ENCODE measurements at regions not wholly inside any gene's neighbourhood (a gene's known extent, or its start where the extent isn't known, plus 50 kb on each side); places are given as distances from the start of the nearest gene placed in this dataset.

DNA sequence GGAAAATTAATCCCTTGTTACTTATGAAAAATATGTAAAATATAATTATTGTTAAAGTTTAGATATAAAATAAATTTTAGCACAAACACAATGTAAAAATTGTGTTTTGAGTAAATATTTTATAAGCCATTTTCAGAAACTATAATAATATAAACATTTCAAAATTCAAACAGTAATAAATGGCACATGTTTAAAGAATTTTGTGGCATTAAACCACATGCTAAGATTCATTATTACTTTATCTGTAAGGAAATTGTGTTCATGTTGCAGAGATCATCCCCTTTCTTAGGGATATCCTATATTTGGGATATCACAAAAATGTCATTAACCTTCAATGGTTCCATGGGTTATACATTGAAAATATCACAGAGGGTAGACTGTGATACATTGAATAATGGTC, 1044.3 kb downstream of the AMY1C start:
- TF ChIP-seq POLR2A (IDR thresholded peaks at IDR 0.05) = no peak
- TF ChIP-seq, protein P1, sequence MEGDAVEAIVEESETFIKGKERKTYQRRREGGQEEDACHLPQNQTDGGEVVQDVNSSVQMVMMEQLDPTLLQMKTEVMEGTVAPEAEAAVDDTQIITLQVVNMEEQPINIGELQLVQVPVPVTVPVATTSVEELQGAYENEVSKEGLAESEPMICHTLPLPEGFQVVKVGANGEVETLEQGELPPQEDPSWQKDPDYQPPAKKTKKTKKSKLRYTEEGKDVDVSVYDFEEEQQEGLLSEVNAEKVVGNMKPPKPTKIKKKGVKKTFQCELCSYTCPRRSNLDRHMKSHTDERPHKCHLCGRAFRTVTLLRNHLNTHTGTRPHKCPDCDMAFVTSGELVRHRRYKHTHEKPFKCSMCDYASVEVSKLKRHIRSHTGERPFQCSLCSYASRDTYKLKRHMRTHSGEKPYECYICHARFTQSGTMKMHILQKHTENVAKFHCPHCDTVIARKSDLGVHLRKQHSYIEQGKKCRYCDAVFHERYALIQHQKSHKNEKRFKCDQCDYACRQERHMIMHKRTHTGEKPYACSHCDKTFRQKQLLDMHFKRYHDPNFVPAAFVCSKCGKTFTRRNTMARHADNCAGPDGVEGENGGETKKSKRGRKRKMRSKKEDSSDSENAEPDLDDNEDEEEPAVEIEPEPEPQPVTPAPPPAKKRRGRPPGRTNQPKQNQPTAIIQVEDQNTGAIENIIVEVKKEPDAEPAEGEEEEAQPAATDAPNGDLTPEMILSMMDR (IDR thresholded peaks at IDR 0.05) = no peak
